Keratinocyte (primary cell): ENCODE measurements at regions not wholly inside any gene's neighbourhood (a gene's known extent, or its start where the extent isn't known, plus 50 kb on each side); places are given as distances from the start of the nearest gene placed in this dataset.

ENCODE experiments used
- CTCF ChIP-seq, 3 experiments: IDR thresholded peaks in 1 of 3; conservative IDR thresholded peaks in 1 of 3; optimal IDR thresholded peaks in 1 of 3; 2 replicates in 2 of 3; 3 replicates in 1 of 3; pipeline versions ENCODE3 to v1.5.1; 2011; ENCODE audit warnings: low read length in 3 of 3, mild to moderate bottlenecking in 3 of 3, moderate library complexity in 2 of 3, control low read depth in 1 of 3, inconsistent platforms in 1 of 3; ENCODE audit not compliant: insufficient read depth in 2 of 3; ENCODE audit errors: extremely low read depth in 1 of 3
- EZH2 ChIP-seq: IDR thresholded peaks from one replicate; pipeline ENCODE4 v1.6.1; 2012; ENCODE audit warnings: inconsistent platforms, mild to moderate bottlenecking, low read length, moderate library complexity

DNA sequence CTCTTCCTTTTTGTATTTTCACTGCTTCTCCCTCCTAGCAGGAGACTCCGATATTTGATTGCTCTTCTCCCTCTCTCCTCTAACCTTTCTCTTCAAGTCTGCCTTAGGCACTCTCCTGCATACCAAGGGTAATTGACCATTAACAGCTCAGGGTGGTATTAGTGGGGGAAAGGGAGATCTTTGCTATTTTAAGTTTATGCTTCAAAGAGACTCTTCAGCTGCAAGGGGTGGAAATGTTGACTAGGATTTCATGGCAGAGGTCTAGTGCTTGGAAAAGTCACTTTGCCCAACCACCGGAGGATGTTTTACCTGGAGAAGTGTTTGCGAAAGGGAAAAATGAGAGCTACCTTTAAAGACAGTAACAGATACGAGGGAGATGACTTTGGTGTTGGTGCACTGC is 453.7 kb downstream of the SLC4A3 start:
- TF ChIP-seq CTCF (optimal IDR thresholded peaks at IDR 0.05 in 1 of 3, IDR thresholded peaks at IDR 0.05 in 1 of 3, conservative IDR thresholded peaks at IDR 0.05 in 1 of 3; ENCODE audit: extremely low read depth in 1 of 3, insufficient read depth in 2 of 3, low read length in 3 of 3), result no peak
- no peak for TF ChIP-seq EZH2
